ENCODE measurements at regions not wholly inside any gene's neighbourhood (a gene's known extent, or its start where the extent isn't known, plus 50 kb on each side); places are given as distances from the start of the nearest gene placed in this dataset.

- TF ChIP-seq EZH2phosphoT487 (IDR thresholded peaks at IDR 0.05; ENCODE audit: insufficient read depth, low read depth) = no peak
- TF ChIP-seq EZH2 (IDR thresholded peaks at IDR 0.05; ENCODE audit: insufficient read depth, poor library complexity, severe bottlenecking) = no peak
These were observed 94.5 kb upstream of the SPATA31D4 start for GRCh38 chr9:81833563-81834345.

Data from GM23248 (cell line).